GM23338 (cell line): ENCODE measurements at regions not wholly inside any gene's neighbourhood (a gene's known extent, or its start where the extent isn't known, plus 50 kb on each side); places are given as distances from the start of the nearest gene placed in this dataset.

Source experiments
- ATAC-seq: fragments of 200-7000 bp; cut with Tn5 transposase; 3 replicates; pipeline ENCODE4 v1.9.1; 2020
- DNase-seq: peaks from one replicate; pipeline ENCODE4 v3.0.0-alpha.2; 2015; ENCODE audit warnings: low spot score
- H2AFZ ChIP-seq: fragments of 200-600 bp; sonication (generic); 2 replicates; pipeline ENCODE4 v1.8.0; 2016; ENCODE audit warnings: antibody characterized with exemption, mild to moderate bottlenecking, moderate library complexity
- H3F3A ChIP-seq: fragments of 200-600 bp; sonication (generic); replicated peaks from 2 replicates; pipeline ENCODE4 v1.8.0; 2017; ENCODE audit warnings: antibody characterized with exemption, mixed run types, low read depth
- H3K27ac ChIP-seq: fragments of 200-600 bp; sonication (generic); 2 replicates; pipeline ENCODE4 v1.6.1; 2016; ENCODE audit warnings: low read depth
- H3K27me3 ChIP-seq: fragments of 200-600 bp; sonication (generic); 2 replicates; pipeline ENCODE4 v1.8.0; 2016; ENCODE audit warnings: mild to moderate bottlenecking, mixed run types, moderate library complexity; ENCODE audit not compliant: insufficient read depth
- H3K36me3 ChIP-seq: fragments of 200-600 bp; sonication (generic); 2 replicates; pipeline ENCODE4 v1.8.0; 2016; ENCODE audit warnings: mild to moderate bottlenecking; ENCODE audit not compliant: insufficient read depth
- H3K4me1 ChIP-seq: fragments of 200-600 bp; sonication (generic); 2 replicates; pipeline ENCODE4 v1.8.0; 2016; ENCODE audit warnings: mild to moderate bottlenecking, moderate library complexity; ENCODE audit not compliant: insufficient read depth
- H3K4me2 ChIP-seq: fragments of 200-600 bp; sonication (generic); 2 replicates; pipeline ENCODE4 v1.7.1; 2017; ENCODE audit warnings: mixed run types
- H3K4me3 ChIP-seq: fragments of 200-600 bp; sonication (generic); 2 replicates; pipeline ENCODE4 v1.6.1; 2016; ENCODE audit warnings: mixed run types
- H3K79me2 ChIP-seq: fragments of 200-600 bp; sonication (generic); replicated peaks from 2 replicates; pipeline ENCODE4 v1.8.0; 2017; ENCODE audit warnings: mild to moderate bottlenecking; ENCODE audit not compliant: insufficient read depth
- H3K9me2 ChIP-seq: fragments of 200-600 bp; sonication (generic); 2 replicates; pipeline ENCODE4 v1.8.0; 2017; ENCODE audit not compliant: insufficient read depth
- H4K20me1 ChIP-seq: fragments of 200-600 bp; sonication (generic); replicated peaks from 2 replicates; pipeline ENCODE4 v1.8.0; 2017; ENCODE audit warnings: mild to moderate bottlenecking; ENCODE audit not compliant: insufficient read depth
- H3K27ac Mint-ChIP-seq: 2 replicates; pipeline ENCODE4 v1.8.0; 2020; ENCODE audit warnings: inconsistent platforms, mild to moderate bottlenecking, moderate library complexity, mixed read lengths
- H3K27me3 Mint-ChIP-seq: 3 replicates; pipeline ENCODE4 v1.8.0; 2022; ENCODE audit warnings: low read depth, mild to moderate bottlenecking, moderate library complexity, mixed read lengths, inconsistent platforms; ENCODE audit not compliant: insufficient read depth, poor library complexity
- H3K36me3 Mint-ChIP-seq: 3 replicates; pipeline ENCODE4 v1.8.0; 2021; ENCODE audit warnings: low read depth, mild to moderate bottlenecking, inconsistent platforms, moderate library complexity, mixed read lengths
- H3K4me1 Mint-ChIP-seq: 3 replicates; pipeline ENCODE4 v1.8.0; 2020; ENCODE audit warnings: mild to moderate bottlenecking, inconsistent platforms, mixed read lengths
- H3K4me3 Mint-ChIP-seq: 3 replicates; pipeline ENCODE4 v1.8.0; 2021; ENCODE audit warnings: moderate library complexity, mild to moderate bottlenecking, inconsistent platforms, mixed read lengths
- H3K9me3 Mint-ChIP-seq: 3 replicates; pipeline ENCODE4 v1.8.0; 2020; ENCODE audit warnings: moderate library complexity, mild to moderate bottlenecking, inconsistent platforms, mixed read lengths
- CREB1 ChIP-seq: fragments of 250-450 bp; sonication (Bioruptor Pico); IDR thresholded peaks from 2 replicates; pipeline ENCODE4 v1.5.0; 2020; ENCODE audit warnings: low read depth, mild to moderate bottlenecking, moderate library complexity
- EZH2 ChIP-seq: fragments of 200-600 bp; sonication (generic); IDR thresholded peaks from one replicate; pipeline ENCODE4 v1.8.0; 2017; ENCODE audit warnings: antibody characterized with exemption, mild to moderate bottlenecking, low read depth; ENCODE audit not compliant: unreplicated experiment
- EZH2phosphoT487 ChIP-seq: fragments of 200-600 bp; sonication (generic); IDR thresholded peaks from one replicate; pipeline ENCODE4 v1.8.1; 2018; ENCODE audit warnings: antibody characterized with exemption; ENCODE audit not compliant: unreplicated experiment
- JUNB ChIP-seq: IDR thresholded peaks from one replicate; pipeline ENCODE4 v1.6.1; 2016; ENCODE audit warnings: antibody characterized with exemption; ENCODE audit not compliant: unreplicated experiment
- NANOG ChIP-seq: IDR thresholded peaks from 2 replicates; pipeline ENCODE4 v1.6.1; 2016; ENCODE audit warnings: antibody characterized with exemption, borderline replicate concordance
- POLR2AphosphoS5 ChIP-seq: IDR thresholded peaks from 2 replicates; pipeline ENCODE4 v1.6.1; 2016; ENCODE audit warnings: antibody characterized with exemption, low read depth
- ZNF114 ChIP-seq: fragments of 250-450 bp; sonication (Bioruptor Pico); IDR thresholded peaks from 2 replicates; pipeline ENCODE4 v1.5.0; 2020; ENCODE audit warnings: mild to moderate bottlenecking, moderate library complexity
- ZNF331 ChIP-seq: fragments of 250-450 bp; sonication (Bioruptor Pico); IDR thresholded peaks from 2 replicates; pipeline ENCODE4 v1.5.0; 2020; ENCODE audit warnings: low read depth, mild to moderate bottlenecking, moderate library complexity
- TF ChIP-seq, protein P1 (sequence below): IDR thresholded peaks from one replicate; pipeline ENCODE4 v1.6.1; 2018; ENCODE audit warnings: antibody characterized with exemption; ENCODE audit not compliant: unreplicated experiment
- TF ChIP-seq, protein P2 (sequence below), 2 experiments: fragments of 200-600 bp in 1 of 2; sonication (generic) in 1 of 2; conservative IDR thresholded peaks; 2 replicates each; pipeline versions ENCODE4 v1.5.1 to v1.6.1; 2016 to 2017; ENCODE audit warnings: antibody characterized with exemption in 2 of 2, low read depth in 2 of 2, mild to moderate bottlenecking in 2 of 2, moderate library complexity in 1 of 2
- TF ChIP-seq, protein P3 (sequence below): IDR thresholded peaks from 2 replicates; pipeline ENCODE4 v1.6.1; 2016; ENCODE audit warnings: antibody characterized with exemption

GRCh38 chr3:151591441-151591840 lies 130.6 kb upstream of the IGSF10 start (continued):
- TF ChIP-seq, protein P1, sequence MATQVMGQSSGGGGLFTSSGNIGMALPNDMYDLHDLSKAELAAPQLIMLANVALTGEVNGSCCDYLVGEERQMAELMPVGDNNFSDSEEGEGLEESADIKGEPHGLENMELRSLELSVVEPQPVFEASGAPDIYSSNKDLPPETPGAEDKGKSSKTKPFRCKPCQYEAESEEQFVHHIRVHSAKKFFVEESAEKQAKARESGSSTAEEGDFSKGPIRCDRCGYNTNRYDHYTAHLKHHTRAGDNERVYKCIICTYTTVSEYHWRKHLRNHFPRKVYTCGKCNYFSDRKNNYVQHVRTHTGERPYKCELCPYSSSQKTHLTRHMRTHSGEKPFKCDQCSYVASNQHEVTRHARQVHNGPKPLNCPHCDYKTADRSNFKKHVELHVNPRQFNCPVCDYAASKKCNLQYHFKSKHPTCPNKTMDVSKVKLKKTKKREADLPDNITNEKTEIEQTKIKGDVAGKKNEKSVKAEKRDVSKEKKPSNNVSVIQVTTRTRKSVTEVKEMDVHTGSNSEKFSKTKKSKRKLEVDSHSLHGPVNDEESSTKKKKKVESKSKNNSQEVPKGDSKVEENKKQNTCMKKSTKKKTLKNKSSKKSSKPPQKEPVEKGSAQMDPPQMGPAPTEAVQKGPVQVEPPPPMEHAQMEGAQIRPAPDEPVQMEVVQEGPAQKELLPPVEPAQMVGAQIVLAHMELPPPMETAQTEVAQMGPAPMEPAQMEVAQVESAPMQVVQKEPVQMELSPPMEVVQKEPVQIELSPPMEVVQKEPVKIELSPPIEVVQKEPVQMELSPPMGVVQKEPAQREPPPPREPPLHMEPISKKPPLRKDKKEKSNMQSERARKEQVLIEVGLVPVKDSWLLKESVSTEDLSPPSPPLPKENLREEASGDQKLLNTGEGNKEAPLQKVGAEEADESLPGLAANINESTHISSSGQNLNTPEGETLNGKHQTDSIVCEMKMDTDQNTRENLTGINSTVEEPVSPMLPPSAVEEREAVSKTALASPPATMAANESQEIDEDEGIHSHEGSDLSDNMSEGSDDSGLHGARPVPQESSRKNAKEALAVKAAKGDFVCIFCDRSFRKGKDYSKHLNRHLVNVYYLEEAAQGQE: no peak
- TF ChIP-seq POLR2AphosphoS5 (no peak), ZNF114 (CRISPR knock-in tag) (no peak), JUNB (no peak), NANOG (no peak), EZH2phosphoT487 (no peak), ZNF331 (CRISPR knock-in tag) (no peak)
- TF ChIP-seq, protein P2, sequence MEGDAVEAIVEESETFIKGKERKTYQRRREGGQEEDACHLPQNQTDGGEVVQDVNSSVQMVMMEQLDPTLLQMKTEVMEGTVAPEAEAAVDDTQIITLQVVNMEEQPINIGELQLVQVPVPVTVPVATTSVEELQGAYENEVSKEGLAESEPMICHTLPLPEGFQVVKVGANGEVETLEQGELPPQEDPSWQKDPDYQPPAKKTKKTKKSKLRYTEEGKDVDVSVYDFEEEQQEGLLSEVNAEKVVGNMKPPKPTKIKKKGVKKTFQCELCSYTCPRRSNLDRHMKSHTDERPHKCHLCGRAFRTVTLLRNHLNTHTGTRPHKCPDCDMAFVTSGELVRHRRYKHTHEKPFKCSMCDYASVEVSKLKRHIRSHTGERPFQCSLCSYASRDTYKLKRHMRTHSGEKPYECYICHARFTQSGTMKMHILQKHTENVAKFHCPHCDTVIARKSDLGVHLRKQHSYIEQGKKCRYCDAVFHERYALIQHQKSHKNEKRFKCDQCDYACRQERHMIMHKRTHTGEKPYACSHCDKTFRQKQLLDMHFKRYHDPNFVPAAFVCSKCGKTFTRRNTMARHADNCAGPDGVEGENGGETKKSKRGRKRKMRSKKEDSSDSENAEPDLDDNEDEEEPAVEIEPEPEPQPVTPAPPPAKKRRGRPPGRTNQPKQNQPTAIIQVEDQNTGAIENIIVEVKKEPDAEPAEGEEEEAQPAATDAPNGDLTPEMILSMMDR (conservative IDR thresholded peaks at IDR 0.05; ENCODE audit: low read depth in 2 of 2): no peak
- TF ChIP-seq, protein P3, sequence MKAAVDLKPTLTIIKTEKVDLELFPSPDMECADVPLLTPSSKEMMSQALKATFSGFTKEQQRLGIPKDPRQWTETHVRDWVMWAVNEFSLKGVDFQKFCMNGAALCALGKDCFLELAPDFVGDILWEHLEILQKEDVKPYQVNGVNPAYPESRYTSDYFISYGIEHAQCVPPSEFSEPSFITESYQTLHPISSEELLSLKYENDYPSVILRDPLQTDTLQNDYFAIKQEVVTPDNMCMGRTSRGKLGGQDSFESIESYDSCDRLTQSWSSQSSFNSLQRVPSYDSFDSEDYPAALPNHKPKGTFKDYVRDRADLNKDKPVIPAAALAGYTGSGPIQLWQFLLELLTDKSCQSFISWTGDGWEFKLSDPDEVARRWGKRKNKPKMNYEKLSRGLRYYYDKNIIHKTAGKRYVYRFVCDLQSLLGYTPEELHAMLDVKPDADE: no peak

DNA sequence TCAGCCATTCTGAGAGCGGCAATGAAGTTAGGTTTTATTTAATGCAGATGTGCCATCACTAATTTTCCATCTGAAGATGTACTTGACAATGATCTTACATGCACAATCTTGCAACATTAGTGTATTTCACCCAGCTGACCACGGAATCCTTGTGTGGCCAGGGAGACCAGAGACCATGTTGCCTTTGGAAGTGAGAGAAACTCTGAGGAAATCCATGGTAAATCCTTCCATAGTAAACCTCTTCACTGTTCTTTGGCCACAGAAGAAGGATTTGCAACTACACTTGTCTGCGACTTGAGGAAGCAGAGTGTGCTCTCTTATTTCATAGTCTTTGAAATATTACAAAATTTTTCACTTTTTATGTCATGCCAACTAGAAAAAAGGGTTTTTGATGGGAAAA lies 128.4 kb upstream of the IGSF10 start:
- ATAC-seq (no peak), DNase-seq (no peak)
- peak overlapping the region; percentile 43; the same call in 1 of the 2 replicates for H3K27ac ChIP-seq
- H2AFZ ChIP-seq: peak overlapping the region; percentile 1; the same call in 1 of the 2 replicates
- H3F3A ChIP-seq: no peaks in the 10 kb centered on the region
- Mint-ChIP-seq H3K9me3 (peaks cover 17% of the 10 kb centered on the region), H3K27ac (no peak overlapping the region), H3K36me3 (peaks cover 17% of the 10 kb centered on the region; the same call in 2 of the 3 replicates), H3K4me1 (peaks cover 28% of the 10 kb centered on the region), H3K27me3 (no peaks in the 10 kb centered on the region), H3K4me3 (no peak overlapping the region)
- H3K27me3 ChIP-seq: no peaks in the 10 kb centered on the region
- H3K4me3 ChIP-seq: no peak overlapping the region
- no peaks in the 10 kb centered on the region for H3K36me3 ChIP-seq
- peaks cover 20% of the 10 kb centered on the region; the same call in 1 of the 2 replicates for H3K4me1 ChIP-seq
- H3K79me2 ChIP-seq: no peaks in the 10 kb centered on the region
- no peaks in the 10 kb centered on the region for H3K9me2 ChIP-seq
- H4K20me1 ChIP-seq: no peaks in the 10 kb centered on the region
- no peak overlapping the region for H3K4me2 ChIP-seq
- no peak for TF ChIP-seq CREB1
- no peak for TF ChIP-seq JUNB
- no peak for TF ChIP-seq EZH2
- TF ChIP-seq, protein P3: no peak
- TF ChIP-seq, protein P1: no peak
